Hepatocyte (in vitro differentiated cells): ENCODE measurements at regions not wholly inside any gene's neighbourhood (a gene's known extent, or its start where the extent isn't known, plus 50 kb on each side); places are given as distances from the start of the nearest gene placed in this dataset.

ENCODE experiments used
- CTCF ChIP-seq: fragments of 200-600 bp; sonication (generic); IDR thresholded peaks from 2 replicates; pipeline ENCODE4 v1.5.1; 2016; ENCODE audit warnings: antibody characterized with exemption, mild to moderate bottlenecking; ENCODE audit not compliant: poor library complexity
- EZH2 ChIP-seq: fragments of 200-600 bp; sonication (generic); IDR thresholded peaks from 2 replicates; pipeline ENCODE4 v1.6.1; 2016; ENCODE audit warnings: antibody characterized with exemption, mild to moderate bottlenecking, borderline replicate concordance
- EZH2phosphoT487 ChIP-seq: fragments of 200-600 bp; sonication (generic); IDR thresholded peaks from one replicate; pipeline ENCODE4 v1.6.1; 2018; ENCODE audit warnings: antibody characterized with exemption, mild to moderate bottlenecking, low read depth, moderate library complexity; ENCODE audit not compliant: unreplicated experiment, severe bottlenecking

GRCh38 chr13:72444999-72445398 lies 282.4 kb downstream of the MZT1 start:
- TF ChIP-seq CTCF (no peak), EZH2 (no peak), EZH2phosphoT487 (no peak)
